ENCODE measurements at regions not wholly inside any gene's neighbourhood (a gene's known extent, or its start where the extent isn't known, plus 50 kb on each side); places are given as distances from the start of the nearest gene placed in this dataset.

- TF ChIP-seq CTCF (IDR thresholded peaks at IDR 0.05) = no peak
- DNase-seq = no peak
- Histone ChIP-seq H2AFZ (ENCODE audit: insufficient read depth, low read depth, low read length, poor library complexity, severe bottlenecking) (no peak overlapping the region), H3K4me1 (ENCODE audit: control insufficient read depth in 1 of 2, insufficient read depth in 2 of 2, low read length in 2 of 2) (no peaks in the 10 kb centered on the region), H3K9me3 (replicated peaks in 1 of 2; ENCODE audit: control insufficient read depth in 1 of 2, insufficient read depth in 1 of 2, low read length in 2 of 2) (peaks cover 0 to 3% of the 10 kb centered on the region in 2 donors), H3K27ac (ENCODE audit: low read depth in 1 of 2, low read length in 2 of 2) (no peak overlapping the region), H4K20me1 (ENCODE audit: insufficient read depth, low read length) (no peaks in the 10 kb centered on the region), H3K36me3 (replicated peaks in 1 of 2; ENCODE audit: control insufficient read depth in 1 of 2, insufficient read depth in 2 of 2, low read length in 2 of 2) (no peaks in the 10 kb centered on the region), H3K4me2 (replicated peaks; ENCODE audit: extremely low read depth, low read length, poor library complexity, severe bottlenecking) (no peak overlapping the region), H3K4me3 (replicated peaks in 1 of 3; ENCODE audit: low read depth in 2 of 3, low read length in 3 of 3) (no peak overlapping the region), H3K79me2 (ENCODE audit: insufficient read depth, low read length) (no peaks in the 10 kb centered on the region), H3K9ac (ENCODE audit: insufficient read depth, low read length, poor library complexity, severe bottlenecking) (no peak overlapping the region), H3K27me3 (ENCODE audit: control insufficient read depth in 2 of 2, insufficient read depth in 2 of 2, low read length in 2 of 2) (no peaks in the 10 kb centered on the region)
- no CpG with 5 or more reads among the region's 2 CpGs for WGBS (ENCODE audit: insufficient coverage)
- Mint-ChIP-seq H3K36me3 (no peaks in the 10 kb centered on the region), H3K4me1 (no peaks in the 10 kb centered on the region), H3K27me3 (ENCODE audit: low read depth in 3 of 3) (peaks cover 0 to 2% (median 0%) of the 10 kb centered on the region in 3 donors), H3K9me3 (peaks cover 7 to 19% (median 15%) of the 10 kb centered on the region in 7 donors), H3K4me3 (no peak overlapping the region), H3K27ac (no peak overlapping the region)
- intact Hi-C loops (cut with micrococcal nuclease) = no loop called here
Observed at GRCh38 chr21:35127851-35128250, 78.7 kb upstream of the RUNX1 start.

GRCh38 chr21:35127026-35127425, 77.9 kb upstream of the RUNX1 start:
- Mint-ChIP-seq H3K4me3 (no peak overlapping the region), H3K27me3 (ENCODE audit: low read depth in 3 of 3) (peaks cover 0 to 2% (median 0%) of the 10 kb centered on the region in 3 donors), H3K36me3 (no peaks in the 10 kb centered on the region), H3K4me1 (no peaks in the 10 kb centered on the region), H3K9me3 (peaks cover 7 to 19% (median 15%) of the 10 kb centered on the region in 7 donors), H3K27ac (no peak overlapping the region)
- Histone ChIP-seq H3K4me1 (ENCODE audit: control insufficient read depth in 1 of 2, insufficient read depth in 2 of 2, low read length in 2 of 2) (no peaks in the 10 kb centered on the region), H3K27me3 (ENCODE audit: control insufficient read depth in 2 of 2, insufficient read depth in 2 of 2, low read length in 2 of 2) (no peaks in the 10 kb centered on the region), H3K36me3 (replicated peaks in 1 of 2; ENCODE audit: control insufficient read depth in 1 of 2, insufficient read depth in 2 of 2, low read length in 2 of 2) (no peaks in the 10 kb centered on the region), H4K20me1 (ENCODE audit: insufficient read depth, low read length) (no peaks in the 10 kb centered on the region), H3K27ac (ENCODE audit: low read depth in 1 of 2, low read length in 2 of 2) (no peak overlapping the region), H3K9me3 (replicated peaks in 1 of 2; ENCODE audit: control insufficient read depth in 1 of 2, insufficient read depth in 1 of 2, low read length in 2 of 2) (peaks cover 0 to 3% of the 10 kb centered on the region in 2 donors), H3K9ac (ENCODE audit: insufficient read depth, low read length, poor library complexity, severe bottlenecking) (no peak overlapping the region), H3K79me2 (ENCODE audit: insufficient read depth, low read length) (no peaks in the 10 kb centered on the region), H2AFZ (ENCODE audit: insufficient read depth, low read depth, low read length, poor library complexity, severe bottlenecking) (no peak overlapping the region), H3K4me3 (replicated peaks in 1 of 3; ENCODE audit: low read depth in 2 of 3, low read length in 3 of 3) (no peak overlapping the region), H3K4me2 (replicated peaks; ENCODE audit: extremely low read depth, low read length, poor library complexity, severe bottlenecking) (no peak overlapping the region)
- DNase-seq = no peak
- TF ChIP-seq CTCF (IDR thresholded peaks at IDR 0.05) = no peak
- intact Hi-C loops (cut with micrococcal nuclease) = no loop called here
- WGBS (ENCODE audit: insufficient coverage) = 100% methylated on average over 1 of the region's 6 CpGs

All from CD14-positive monocyte (primary cell).